Mesenchymal stem cell (in vitro differentiated cells and primary cell): ENCODE measurements at regions not wholly inside any gene's neighbourhood (a gene's known extent, or its start where the extent isn't known, plus 50 kb on each side); places are given as distances from the start of the nearest gene placed in this dataset.
"Not testable (repeated sequence)": the region's sequence is repeated elsewhere in the genome, so short reads cannot be mapped to it uniquely, and the experiment has no call there.

Source experiments
- DNase-seq: peaks from one replicate; pipeline ENCODE4 v3.0.0-alpha.2; 2013
- H2AFZ ChIP-seq: one replicate; pipeline ENCODE4 v1.6.1; 2013; ENCODE audit warnings: low read depth, mild to moderate bottlenecking, control low read depth, inconsistent platforms, low read length, moderate library complexity
- H2AK5ac ChIP-seq: 2 replicates; pipeline ENCODE4 v1.6.1; 2013; ENCODE audit warnings: low read length, moderate library complexity, mild to moderate bottlenecking, inconsistent platforms; ENCODE audit not compliant: severe bottlenecking
- H2BK120ac ChIP-seq: one replicate; pipeline ENCODE4 v1.6.1; 2013; ENCODE audit warnings: low read depth, mild to moderate bottlenecking, inconsistent platforms, low read length, moderate library complexity
- H2BK12ac ChIP-seq, 2 experiments: one replicate each; pipeline ENCODE4 v1.6.1; 2013; ENCODE audit warnings: inconsistent platforms in 2 of 2, low read length in 2 of 2, mild to moderate bottlenecking in 2 of 2, moderate library complexity in 2 of 2, control low read depth in 1 of 2
- H2BK15ac ChIP-seq: one replicate; pipeline ENCODE4 v1.6.1; 2013; ENCODE audit warnings: mild to moderate bottlenecking, low read depth, inconsistent platforms; ENCODE audit not compliant: poor library complexity, severe bottlenecking
- H2BK5ac ChIP-seq: 2 replicates; pipeline ENCODE4 v1.6.1; 2013; ENCODE audit warnings: low read depth, mild to moderate bottlenecking, low read length, control low read depth, inconsistent platforms; ENCODE audit not compliant: poor library complexity, severe bottlenecking
- H3K14ac ChIP-seq, 2 experiments: one replicate each; pipeline ENCODE4 v1.6.1; 2013; ENCODE audit warnings: inconsistent platforms in 2 of 2, low read length in 2 of 2, control low read depth in 1 of 2, mild to moderate bottlenecking in 1 of 2, moderate library complexity in 1 of 2
- H3K18ac ChIP-seq, 2 experiments: one replicate each; pipeline ENCODE4 v1.6.1; 2013; ENCODE audit warnings: inconsistent platforms in 2 of 2, low read length in 2 of 2, control low read depth in 1 of 2, low read depth in 1 of 2, mild to moderate bottlenecking in 1 of 2
- H3K23ac ChIP-seq, 2 experiments: one replicate each; pipeline ENCODE4 v1.6.1; 2013; ENCODE audit warnings: inconsistent platforms in 2 of 2, low read length in 2 of 2, mild to moderate bottlenecking in 2 of 2, moderate library complexity in 2 of 2, control low read depth in 1 of 2
- H3K27ac ChIP-seq: 2 replicates; pipeline ENCODE4 v1.5.1; 2013; ENCODE audit warnings: mild to moderate bottlenecking, moderate library complexity, low read length, control low read depth, inconsistent platforms; ENCODE audit not compliant: poor library complexity, severe bottlenecking
- H3K27me3 ChIP-seq, 2 experiments: 2 replicates each; pipeline versions ENCODE4 v1.6.1 to v1.7.0; 2013; ENCODE audit warnings: low read length in 2 of 2, mild to moderate bottlenecking in 2 of 2, moderate library complexity in 2 of 2, control low read depth in 1 of 2, inconsistent platforms in 1 of 2; ENCODE audit not compliant: control insufficient read depth in 1 of 2, insufficient read depth in 1 of 2
- H3K36me3 ChIP-seq, 2 experiments: 2 replicates each; pipeline versions ENCODE4 v1.6.1 to v1.7.0; 2013; ENCODE audit warnings: low read length in 2 of 2, control low read depth in 1 of 2, inconsistent platforms in 1 of 2, low read depth in 1 of 2, mild to moderate bottlenecking in 1 of 2; ENCODE audit not compliant: insufficient read depth in 2 of 2, control insufficient read depth in 1 of 2
- H3K4ac ChIP-seq, 2 experiments: one replicate each; pipeline ENCODE4 v1.6.1; 2013; ENCODE audit warnings: inconsistent platforms in 2 of 2, low read length in 2 of 2, mild to moderate bottlenecking in 2 of 2, moderate library complexity in 2 of 2, control low read depth in 1 of 2, low read depth in 1 of 2
- H3K4me1 ChIP-seq: 2 replicates; pipeline ENCODE4 v1.6.1; 2013; ENCODE audit warnings: low read depth, low read length, control low read depth; ENCODE audit not compliant: control insufficient read depth, insufficient read depth
- H3K4me2 ChIP-seq: 2 replicates; pipeline ENCODE4 v1.6.1; 2013; ENCODE audit warnings: low read length, mild to moderate bottlenecking, inconsistent platforms; ENCODE audit not compliant: poor library complexity, severe bottlenecking
- H3K4me3 ChIP-seq, 2 experiments: 2 replicates each; pipeline versions ENCODE4 v1.5.1 to v1.7.0; 2013; ENCODE audit warnings: low read length in 2 of 2, mild to moderate bottlenecking in 2 of 2, control low read depth in 1 of 2, low read depth in 1 of 2; ENCODE audit not compliant: insufficient read depth in 1 of 2
- H3K79me1 ChIP-seq: replicated peaks from 2 replicates; pipeline ENCODE4 v1.6.1; 2013; ENCODE audit warnings: mild to moderate bottlenecking, control low read depth, low read length, inconsistent platforms; ENCODE audit not compliant: poor library complexity, severe bottlenecking
- H3K9ac ChIP-seq: 2 replicates; pipeline ENCODE4 v1.7.0; 2013; ENCODE audit warnings: mild to moderate bottlenecking, low read length, moderate library complexity
- H3K9me3 ChIP-seq: 2 replicates; pipeline ENCODE4 v1.7.0; 2013; ENCODE audit warnings: mild to moderate bottlenecking, low read length; ENCODE audit not compliant: control insufficient read depth
- H4K8ac ChIP-seq: one replicate; pipeline ENCODE4 v1.6.1; 2013; ENCODE audit warnings: inconsistent platforms, mild to moderate bottlenecking, low read length, moderate library complexity
- H4K91ac ChIP-seq: one replicate; pipeline ENCODE4 v1.6.1; 2013; ENCODE audit warnings: mild to moderate bottlenecking, low read length, inconsistent platforms
- WGBS: methylation state at CpG from one replicate; pipeline ENCODE4 v1.1.7; 2013; ENCODE audit warnings: mixed read lengths; 5-methylcytosine and 5-hydroxymethylcytosine counted together

GRCh38 chr7:76852362-76852761, 179.8 kb downstream of the SPDYE17 start:
- no CpG with 5 or more reads among the region's 1 CpG for WGBS

GRCh38 chr7:76851617-76852016, 180.5 kb downstream of the SPDYE17 start:
- 78% methylated on average over 4 of the region's 5 CpGs for WGBS
- H2AK5ac ChIP-seq, H3K14ac ChIP-seq, H3K27me3 ChIP-seq, H2BK5ac ChIP-seq, H2BK15ac ChIP-seq, H3K27ac ChIP-seq, H4K91ac ChIP-seq, H3K9ac ChIP-seq, H3K79me1 ChIP-seq, H3K4ac ChIP-seq, H3K23ac ChIP-seq, H3K9me3 ChIP-seq, H2BK12ac ChIP-seq, DNase-seq, H3K4me2 ChIP-seq, H3K36me3 ChIP-seq, H2AFZ ChIP-seq, H3K18ac ChIP-seq, H2BK120ac ChIP-seq, H3K4me3 ChIP-seq, H3K4me1 ChIP-seq, H4K8ac ChIP-seq: not testable (repeated sequence)

More at GRCh38 chr7:76852362-76852761, 179.8 kb downstream of the SPDYE17 start:
- H3K9me3 ChIP-seq, H3K79me1 ChIP-seq, DNase-seq, H3K14ac ChIP-seq, H2BK120ac ChIP-seq, H3K4me1 ChIP-seq, H3K9ac ChIP-seq, H2BK12ac ChIP-seq, H3K36me3 ChIP-seq, H2BK5ac ChIP-seq, H2BK15ac ChIP-seq, H3K23ac ChIP-seq, H3K18ac ChIP-seq, H3K4ac ChIP-seq, H4K91ac ChIP-seq, H3K4me3 ChIP-seq, H2AK5ac ChIP-seq, H2AFZ ChIP-seq, H3K27me3 ChIP-seq, H3K4me2 ChIP-seq, H4K8ac ChIP-seq, H3K27ac ChIP-seq: not testable (repeated sequence)

GRCh38 chr7:76849887-76850563, 182.1 kb downstream of the SPDYE17 start:
- not testable (repeated sequence) for H4K91ac ChIP-seq, H3K79me1 ChIP-seq, H3K4me2 ChIP-seq, H2BK120ac ChIP-seq, H3K9ac ChIP-seq, H3K27ac ChIP-seq, H2BK12ac ChIP-seq, H2AK5ac ChIP-seq, H3K4me3 ChIP-seq, H3K9me3 ChIP-seq, H3K14ac ChIP-seq, H2BK5ac ChIP-seq, H2BK15ac ChIP-seq, H3K4ac ChIP-seq, H2AFZ ChIP-seq, H3K36me3 ChIP-seq, H3K18ac ChIP-seq, H3K23ac ChIP-seq, H4K8ac ChIP-seq, H3K27me3 ChIP-seq, DNase-seq, H3K4me1 ChIP-seq
- WGBS: 56% methylated on average over 1 of the region's 2 CpGs

- H2BK120ac ChIP-seq, H4K91ac ChIP-seq, H3K27ac ChIP-seq, H3K4me3 ChIP-seq, H2AK5ac ChIP-seq, H3K14ac ChIP-seq, H3K4ac ChIP-seq, H3K79me1 ChIP-seq, H3K4me2 ChIP-seq, H2AFZ ChIP-seq, H3K23ac ChIP-seq, H3K18ac ChIP-seq, H3K36me3 ChIP-seq, DNase-seq, H4K8ac ChIP-seq, H2BK5ac ChIP-seq, H3K4me1 ChIP-seq, H2BK12ac ChIP-seq, H3K27me3 ChIP-seq, H3K9ac ChIP-seq, H2BK15ac ChIP-seq, H3K9me3 ChIP-seq: not testable (repeated sequence)
- no CpG with 5 or more reads among the region's 3 CpGs for WGBS
Observed at GRCh38 chr7:76839879-76840278, 192.3 kb downstream of the SPDYE17 start.
